Mesothelial cell of epicardium (in vitro differentiated cells): ENCODE measurements at regions not wholly inside any gene's neighbourhood (a gene's known extent, or its start where the extent isn't known, plus 50 kb on each side); places are given as distances from the start of the nearest gene placed in this dataset.

Source experiments
- DNase-seq, 2 experiments: peaks; one replicate each; pipeline ENCODE4 v3.0.0; 2021; ENCODE audit warnings: low spot score in 2 of 2; ENCODE audit not compliant: unreplicated experiment in 2 of 2
- H3K27ac Mint-ChIP-seq: 2 replicates; pipeline ENCODE4 v1.8.0; 2021; ENCODE audit warnings: mixed read lengths
- H3K27me3 Mint-ChIP-seq: 2 replicates; pipeline ENCODE4 v1.8.0; 2021; ENCODE audit warnings: low read depth, mixed read lengths
- H3K36me3 Mint-ChIP-seq: 2 replicates; pipeline ENCODE4 v1.8.0; 2021; ENCODE audit warnings: mixed read lengths
- H3K4me1 Mint-ChIP-seq: 2 replicates; pipeline ENCODE4 v1.8.0; 2021; ENCODE audit warnings: mixed read lengths
- H3K4me3 Mint-ChIP-seq: 2 replicates; pipeline ENCODE4 v1.8.0; 2021; ENCODE audit warnings: mild to moderate bottlenecking, moderate library complexity, mixed read lengths
- H3K9me3 Mint-ChIP-seq: 2 replicates; pipeline ENCODE4 v1.8.0; 2021; ENCODE audit warnings: mixed read lengths
- CTCF ChIP-seq: fragments of 200-600 bp; sonication (generic); IDR thresholded peaks from one replicate; pipeline ENCODE4 v1.5.0; 2021; ENCODE audit warnings: antibody characterized with exemption; ENCODE audit not compliant: unreplicated experiment

GRCh38 chr14:49982082-49982481, 89.2 kb downstream of the ARF6 start:
- Mint-ChIP-seq H3K27ac (peak overlapping the region; percentile 58), H3K4me1 (peaks cover 17% of the 10 kb centered on the region), H3K4me3 (no peak overlapping the region), H3K36me3 (no peaks in the 10 kb centered on the region), H3K27me3 (no peaks in the 10 kb centered on the region), H3K9me3 (no peaks in the 10 kb centered on the region)
- TF ChIP-seq CTCF, result no peak
- no peak for DNase-seq

- DNase-seq, result no peak
- no peak for TF ChIP-seq CTCF
- H3K4me1 Mint-ChIP-seq, result peaks cover 21% of the 10 kb centered on the region
- H3K4me3 Mint-ChIP-seq, result peak overlapping the region; percentile 1
- no peaks in the 10 kb centered on the region for H3K9me3 Mint-ChIP-seq
- H3K27me3 Mint-ChIP-seq, result no peaks in the 10 kb centered on the region
- H3K36me3 Mint-ChIP-seq, result no peaks in the 10 kb centered on the region
- peak overlapping the region; percentile 58 for H3K27ac Mint-ChIP-seq
Observed at GRCh38 chr14:49982501-49982951, 89.6 kb downstream of the ARF6 start.

- no peak for TF ChIP-seq CTCF
- Mint-ChIP-seq H3K27ac (no peak overlapping the region), H3K4me1 (peaks cover 32% of the 10 kb centered on the region), H3K36me3 (no peaks in the 10 kb centered on the region), H3K27me3 (no peaks in the 10 kb centered on the region), H3K4me3 (no peak overlapping the region), H3K9me3 (no peaks in the 10 kb centered on the region)
- no peak for DNase-seq
Observed at GRCh38 chr14:49984424-49984823, 91.5 kb downstream of the ARF6 start.

DNA sequence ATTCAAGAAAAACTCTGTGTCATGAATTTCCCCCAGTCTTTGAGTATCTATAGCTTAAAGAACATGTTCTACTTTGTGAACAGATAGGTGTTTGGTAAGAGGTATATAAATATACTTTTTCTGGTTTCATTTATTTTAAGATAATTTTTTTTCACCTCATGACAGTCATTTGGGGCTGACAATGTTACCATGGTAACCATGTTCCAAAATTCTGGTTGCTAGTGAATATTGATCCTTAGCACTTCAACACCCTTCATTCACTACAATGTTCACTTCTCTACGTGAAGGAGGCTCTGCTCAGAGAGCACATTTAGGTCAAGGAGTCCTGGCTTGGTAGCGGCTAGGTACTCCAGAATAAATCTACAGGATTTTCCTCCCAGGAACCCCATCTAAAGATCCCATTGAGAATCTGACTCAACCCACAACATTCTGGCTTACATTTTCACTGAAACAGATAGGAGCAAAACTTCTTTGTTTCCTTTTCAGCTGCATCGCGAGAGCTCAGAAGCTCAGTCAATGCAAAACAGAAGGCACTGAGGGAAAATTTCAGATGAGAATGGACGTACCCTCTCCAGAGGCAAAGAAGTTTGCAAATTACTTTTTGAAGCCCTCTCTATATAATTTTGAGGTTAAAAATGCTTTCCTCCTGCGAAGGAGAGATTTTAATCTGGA, 93.6 kb downstream of the ARF6 start:
- Mint-ChIP-seq H3K4me1 (peaks cover 32% of the 10 kb centered on the region), H3K27ac (peak overlapping the region; percentile 95), H3K4me3 (no peak overlapping the region), H3K9me3 (no peaks in the 10 kb centered on the region), H3K27me3 (no peaks in the 10 kb centered on the region), H3K36me3 (no peaks in the 10 kb centered on the region)
- no peak for TF ChIP-seq CTCF
- no peak for DNase-seq

DNA sequence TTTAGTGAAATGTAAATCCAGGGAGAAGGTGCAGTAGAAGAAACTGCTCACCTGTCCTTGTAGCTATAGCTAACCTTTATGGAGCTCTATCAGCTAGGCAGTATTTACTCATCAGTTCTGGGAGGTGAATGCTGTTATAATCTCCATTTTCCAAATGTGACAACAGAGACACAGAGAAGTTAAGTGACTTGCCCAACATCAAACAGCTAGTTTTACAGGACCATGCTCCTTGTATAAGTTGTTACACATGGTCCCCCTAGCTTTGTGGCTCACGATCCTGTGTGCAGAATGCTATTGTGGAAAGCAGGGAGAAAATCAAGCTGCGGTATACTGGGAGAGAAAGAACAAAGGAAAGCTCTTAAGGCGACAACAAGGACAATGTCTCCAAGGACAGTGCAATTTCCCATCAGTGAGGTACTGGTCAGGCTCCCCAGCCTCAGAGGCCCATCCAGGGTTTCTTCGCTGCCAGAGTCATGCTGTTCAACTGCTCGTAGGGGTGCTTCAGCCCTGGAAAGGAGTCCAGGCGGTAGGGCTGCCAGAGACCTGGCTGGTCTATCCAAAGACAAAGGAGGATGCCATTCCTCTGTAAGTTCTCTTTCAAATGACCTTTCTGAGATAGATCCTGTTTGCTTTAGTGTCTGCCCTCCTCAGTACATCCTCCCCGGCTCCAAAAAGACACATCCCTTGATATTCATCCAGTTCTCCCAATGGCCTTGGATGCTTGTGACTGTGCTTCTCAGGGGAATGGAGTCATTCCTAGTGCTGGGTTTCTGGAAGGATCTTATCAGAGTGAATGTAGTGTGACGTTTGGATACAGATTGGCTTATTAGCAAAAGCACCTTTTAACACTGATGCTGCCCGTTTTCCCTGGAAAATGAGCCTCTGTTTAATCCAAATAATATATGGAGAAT, 95.5 kb downstream of the ARF6 start:
- Mint-ChIP-seq H3K27me3 (no peaks in the 10 kb centered on the region), H3K36me3 (no peaks in the 10 kb centered on the region), H3K9me3 (no peaks in the 10 kb centered on the region), H3K4me3 (no peak overlapping the region), H3K27ac (peak overlapping the region; percentile 95), H3K4me1 (peaks cover 24% of the 10 kb centered on the region)
- no peak for DNase-seq
- TF ChIP-seq CTCF, result no peak
